ENCODE measurements at regions not wholly inside any gene's neighbourhood (a gene's known extent, or its start where the extent isn't known, plus 50 kb on each side); places are given as distances from the start of the nearest gene placed in this dataset.

GRCh38 chr12:27142101-27142721, 59.8 kb upstream of the C12orf71 start (continued):
- TF ChIP-seq E2F8 (IDR thresholded peaks at IDR 0.05; ENCODE audit: low read depth, partially characterized antibody) (no peak), RCOR1 (conservative IDR thresholded peaks at IDR 0.05; ENCODE audit: low read depth, low read length) (no peak), MYC (IDR thresholded peaks at IDR 0.05; ENCODE audit: insufficient read depth, insufficient read length, insufficient replicate concordance, low read length, severe bottlenecking) (no peak), ZNF274 (IDR thresholded peaks at IDR 0.05; ENCODE audit: insufficient read depth, insufficient read length) (no peak), SUPT20H (IDR thresholded peaks at IDR 0.05; ENCODE audit: borderline replicate concordance, control insufficient read depth, low read depth, low read length) (no peak)

- ATAC-seq (peak; percentile 9; the same call in 2 of the 3 replicates), FAIRE-seq (no peak), DNase-seq (ENCODE audit: low read depth, low spot score) (no peak)
- Histone ChIP-seq H3K27ac (ENCODE audit: control insufficient read depth, insufficient read depth) (peak overlapping the region; percentile 51), H3K4me1 (ENCODE audit: control insufficient read depth, insufficient read depth, low read length) (peaks cover 13% of the 10 kb centered on the region), H3K9ac (ENCODE audit: control insufficient read depth, insufficient read depth, low read length) (no peak overlapping the region), H3K79me2 (ENCODE audit: control insufficient read depth, insufficient read depth, low read length) (no peaks in the 10 kb centered on the region), H3K4me2 (ENCODE audit: control insufficient read depth, insufficient read depth) (peak overlapping the region; percentile 27; the same call in 1 of the 2 replicates), H4K20me1 (ENCODE audit: control insufficient read depth, insufficient read depth) (no peaks in the 10 kb centered on the region), H3K36me3 (ENCODE audit: control insufficient read depth in 2 of 2, insufficient read depth in 2 of 2, low read length in 1 of 2) (no peaks in the 10 kb centered on the region), H2AFZ (ENCODE audit: control insufficient read depth, low read depth, low read length) (peak overlapping the region; percentile 69), H3K27me3 (replicated peaks in 1 of 2; ENCODE audit: control insufficient read depth in 2 of 2, insufficient read depth in 2 of 2, low read length in 1 of 2) (no peaks in the 10 kb centered on the region), H3K9me3 (replicated peaks; ENCODE audit: control insufficient read depth, insufficient read depth, low read length) (no peaks in the 10 kb centered on the region), H3K4me3 (no peak overlapping the region)
- ChIA-PET CTCF (interaction anchor here (0.6 to 4.0 kb wide), 13 partner anchors 36 to 181 kb away, joined by 3 to 11 read pairs (median 5); no protein-coding TSS in a partner anchor), POLR2A (interaction anchor here (0.7 to 3.0 kb wide), 5 partner anchors 36 to 163 kb away, joined by 3 to 12 read pairs (median 6); no protein-coding TSS in a partner anchor), SMC1A (ENCODE audit: uncharacterized antibody, unreplicated experiment) (interaction anchor here (0.6 to 7.1 kb wide), 12 partner anchors 19 to 163 kb away, joined by 3 to 75 read pairs (median 3); no protein-coding TSS in a partner anchor), RAD21 (ENCODE audit: unreplicated experiment) (interaction anchor here (0.7 to 5.7 kb wide), 12 partner anchors 33 to 241 kb away, joined by 3 to 52 read pairs (median 9); no protein-coding TSS in a partner anchor)
- in situ Hi-C loops (cut with MboI) = no loop called here
- intact Hi-C loops (cut with micrococcal nuclease; ENCODE audit: unreplicated experiment) = loop anchor here (2.0 to 10.0 kb wide), 6 partner anchors 35 to 209 kb away; partner anchors contain the start of genes FGFR1OP2, INTS13 and STK38L
- no TSS peak for BruUV-seq (replicated peaks)
- WGBS (ENCODE audit: insufficient coverage, insufficient replicate concordance, low lambda C conversion rate, missing lambda C conversion rate) = 64% methylated on average over 7 of the region's 7 CpGs
- TF ChIP-seq NR2F1 (conservative IDR thresholded peaks at IDR 0.05) (0 out of 2 replicates have a peak, but pooled peaks have one; percentile 31), ZBTB4 (CRISPR knock-in tag; IDR thresholded peaks at IDR 0.05) (peak; percentile 12; the same call in 1 of the 2 replicates), IKZF1 (conservative IDR thresholded peaks at IDR 0.05) (peak; percentile 31; the same call in 1 of the 2 replicates), YY1 (IDR thresholded peaks at IDR 0.05; ENCODE audit: low read depth, low read length) (peak; percentile 31; the same call in 1 of the 2 replicates), SPI1 (IDR thresholded peaks at IDR 0.05; ENCODE audit: borderline replicate concordance, insufficient read depth, low read depth, low read length) (no peak), EGR1 (IDR thresholded peaks at IDR 0.05; ENCODE audit: borderline replicate concordance in 1 of 2, low read depth in 2 of 2, low read length in 2 of 2) (no peak)
Measured at GRCh38 chr12:27143256-27144069, 61.1 kb upstream of the C12orf71 start.

Data from GM12878 (cell line).